Stimulated activated CD4-positive, alpha-beta T cell treated with anti-CD3 and anti-CD28 coated beads, TNF-alpha, amount 100 ng/mL, for 48 hours (primary cell): ENCODE measurements at regions not wholly inside any gene's neighbourhood (a gene's known extent, or its start where the extent isn't known, plus 50 kb on each side); places are given as distances from the start of the nearest gene placed in this dataset.
"Not testable (repeated sequence)": the region's sequence is repeated elsewhere in the genome, so short reads cannot be mapped to it uniquely, and the experiment has no call there.

ENCODE experiments used
- DNase-seq, 3 donors: peaks; one replicate each; pipeline ENCODE4 v3.0.0-alpha.2; 2020; ENCODE audit warnings: low read depth in 3 of 3

DNA sequence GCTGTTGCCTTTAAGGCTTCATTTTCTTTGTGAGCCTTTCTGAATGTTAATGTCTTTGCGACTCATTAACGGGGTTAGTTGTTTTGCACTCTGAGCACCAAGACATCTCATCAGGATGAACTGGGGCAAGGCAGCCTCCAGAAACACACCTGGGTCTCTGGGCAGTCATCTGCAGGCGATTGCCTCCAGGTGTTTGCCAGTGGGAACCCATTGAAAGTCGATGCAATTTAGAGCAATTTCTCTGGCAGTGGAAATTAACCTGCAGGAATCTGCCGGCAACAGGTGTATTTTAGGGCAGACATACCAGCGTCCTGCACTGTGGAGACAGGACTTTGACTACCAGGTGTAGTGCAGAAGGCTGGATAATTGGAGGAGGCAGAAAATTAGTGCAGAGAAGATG is 661.0 kb upstream of the PTBP2 start:
- DNase-seq = no peak

- DNase-seq = no peak
Observed at GRCh38 chr1:96072021-96072420, 649.6 kb upstream of the PTBP2 start.

DNA sequence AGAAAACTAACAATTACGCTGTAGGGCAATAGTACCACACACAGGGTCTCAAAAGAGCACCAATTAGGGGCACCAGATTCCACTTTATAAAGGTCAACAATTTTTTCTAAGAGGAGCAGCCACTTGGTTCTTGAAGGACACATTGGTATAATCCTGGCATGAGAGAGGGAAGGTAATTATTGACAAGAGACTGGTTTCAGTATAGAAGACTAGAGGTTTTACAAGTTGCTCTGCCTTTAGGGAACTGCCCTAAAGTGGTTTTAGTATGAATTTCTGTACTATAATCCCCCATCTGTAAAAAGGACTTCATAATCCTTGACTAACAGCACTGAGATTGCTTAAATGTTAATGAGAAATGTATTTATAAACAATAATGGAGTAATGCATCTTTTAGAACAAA is 648.5 kb upstream of the PTBP2 start:
- no peak for DNase-seq

GRCh38 chr1:96074422-96074821 is 647.2 kb upstream of the PTBP2 start:
- DNase-seq = no peak

- no peak for DNase-seq
Observed at GRCh38 chr1:96074876-96075577, 646.6 kb upstream of the PTBP2 start.

GRCh38 chr1:96075704-96076455 is 645.7 kb upstream of the PTBP2 start:
- no peak for DNase-seq

DNA sequence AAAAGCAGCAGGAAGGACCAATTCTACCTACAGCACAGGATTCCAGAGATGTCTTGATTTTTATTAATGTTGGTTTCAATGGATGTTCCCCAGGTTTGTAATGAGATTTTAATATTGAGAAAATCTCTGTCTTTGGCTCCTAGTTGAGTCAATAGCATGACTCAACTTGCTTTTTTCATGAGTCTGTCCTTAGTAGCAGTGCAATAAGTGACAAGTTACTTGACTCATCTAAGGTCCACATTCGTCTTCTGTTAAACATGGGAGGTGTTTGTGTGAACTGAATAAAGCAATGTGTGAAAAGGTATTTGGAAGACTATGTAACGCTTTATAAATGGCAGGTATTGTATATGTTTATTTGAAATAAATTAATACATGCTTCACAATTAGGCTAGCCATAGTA is 645.0 kb upstream of the PTBP2 start:
- no peak for DNase-seq

- DNase-seq = no peak
Observed at GRCh38 chr1:96079581-96079980, 642.0 kb upstream of the PTBP2 start.

DNA sequence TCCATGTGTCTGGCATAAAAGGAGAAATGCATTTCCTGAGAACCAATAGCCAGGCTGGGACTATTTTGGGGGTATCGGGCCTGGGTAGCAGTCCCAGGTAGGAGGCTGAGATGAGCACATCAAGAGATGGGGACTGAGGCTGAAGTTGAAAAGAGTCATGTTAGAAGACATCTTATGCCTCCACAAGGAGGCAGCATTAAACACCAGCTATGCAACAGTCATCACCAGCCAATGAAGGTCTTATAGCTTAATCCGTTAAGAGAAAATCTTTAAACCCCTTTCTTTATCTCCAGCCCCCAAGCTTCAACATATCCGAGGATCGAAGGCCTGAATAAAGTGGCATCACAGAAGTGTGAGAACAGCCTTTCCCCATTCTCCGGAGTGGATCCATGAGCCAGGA is 640.7 kb upstream of the PTBP2 start:
- DNase-seq = no peak

DNA sequence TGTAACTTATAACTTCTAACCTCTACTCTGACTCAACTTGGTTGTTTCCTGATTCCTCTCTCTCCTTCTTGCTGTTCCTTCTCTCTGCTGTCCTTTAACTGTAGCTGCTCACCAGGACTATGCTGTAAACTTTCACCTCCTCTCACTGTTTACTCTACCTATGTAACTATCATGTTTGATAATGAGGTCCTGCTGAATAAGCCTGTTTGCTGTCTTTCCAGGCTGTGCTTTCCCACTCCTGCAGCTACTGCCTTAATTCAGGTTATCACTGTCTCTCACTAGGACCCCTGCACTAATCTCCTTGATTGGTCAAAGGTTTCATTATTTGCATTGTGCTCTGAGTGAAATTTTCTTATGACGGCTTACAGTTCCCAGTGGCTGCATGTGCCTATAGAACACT is 633.9 kb upstream of the PTBP2 start:
- DNase-seq = no peak

GRCh38 chr1:96090134-96090533 is 631.5 kb upstream of the PTBP2 start:
- DNase-seq = no peak

DNA sequence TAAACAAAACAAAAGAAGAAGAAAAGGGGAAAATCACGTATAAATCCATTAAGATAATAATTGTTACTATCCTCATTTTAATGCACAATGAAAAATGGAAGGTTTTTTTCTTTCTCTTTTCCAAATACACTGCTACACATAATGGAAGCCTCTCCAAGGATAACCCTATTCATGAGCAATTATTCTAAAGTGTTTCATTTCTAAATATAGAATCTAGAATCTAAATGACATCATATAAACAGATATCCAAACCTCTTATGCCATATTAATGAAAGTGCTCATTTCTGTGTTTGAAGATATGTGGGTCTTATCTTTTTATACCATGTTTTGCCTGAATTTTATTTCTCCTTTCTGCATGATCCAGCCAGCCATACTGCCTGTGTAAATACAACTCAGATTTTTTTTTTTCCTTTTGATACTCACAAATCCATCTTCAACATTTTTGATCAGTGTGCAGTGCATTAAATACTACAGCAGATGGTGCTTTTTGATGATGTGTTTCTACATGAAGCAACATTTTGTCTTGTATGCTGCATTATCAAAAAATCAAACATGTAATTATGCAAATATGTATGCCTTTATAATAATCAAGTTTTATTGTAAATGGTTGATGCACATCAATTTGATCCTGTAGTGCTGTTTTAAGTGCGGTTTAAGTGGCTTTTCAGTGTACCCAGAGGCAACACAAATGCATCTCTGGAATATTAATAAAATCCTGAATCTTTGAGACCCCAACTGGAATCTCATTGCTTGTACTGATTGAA is 625.6 kb upstream of the PTBP2 start:
- DNase-seq = no peak

- DNase-seq = no peak
Observed at GRCh38 chr1:96096613-96097321, 624.8 kb upstream of the PTBP2 start.

- DNase-seq = no peak
Observed at GRCh38 chr1:96104506-96104905, 617.1 kb upstream of the PTBP2 start.

- no peak for DNase-seq
Observed at GRCh38 chr1:96104906-96105305, 616.7 kb upstream of the PTBP2 start.

GRCh38 chr1:96116731-96117130 is 604.9 kb upstream of the PTBP2 start:
- DNase-seq = no peak

DNA sequence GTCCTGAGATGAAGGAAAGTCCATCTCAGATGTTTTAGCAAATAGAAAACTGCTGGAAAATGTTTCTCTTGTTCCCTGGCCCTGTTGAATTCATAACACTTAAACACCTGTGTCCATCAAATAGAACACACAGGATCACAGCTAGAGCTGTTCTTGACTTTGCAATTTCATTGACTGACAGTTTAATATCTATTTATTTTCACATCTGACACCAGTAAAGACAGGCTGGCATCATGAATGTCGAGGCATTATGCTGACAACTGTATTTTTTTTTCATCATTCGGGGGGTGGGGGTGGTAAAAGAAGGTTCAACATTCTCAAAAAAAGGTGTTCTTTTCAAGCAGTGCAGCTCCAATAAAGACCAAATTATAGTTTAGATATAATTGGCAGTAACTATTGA is 591.2 kb upstream of the PTBP2 start:
- no peak for DNase-seq

DNA sequence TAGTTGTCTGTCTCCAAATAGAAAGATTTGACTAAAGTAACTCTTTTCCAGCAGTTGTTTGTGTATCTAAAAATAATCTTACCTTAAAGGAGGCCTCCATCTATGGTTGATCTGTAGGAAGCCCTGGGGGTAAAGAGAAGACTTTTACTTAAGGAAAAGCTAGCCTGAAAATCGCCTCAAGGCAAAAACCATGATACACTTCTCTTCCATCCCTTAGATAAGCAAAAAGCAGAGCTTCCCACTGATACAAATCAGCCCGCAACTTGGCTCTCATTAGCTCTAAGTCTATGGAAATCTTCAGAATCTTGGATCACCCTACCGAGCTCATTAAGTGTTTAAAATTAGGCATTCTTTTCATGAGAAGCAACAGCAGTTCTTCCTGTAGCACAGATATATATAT is 576.9 kb upstream of the PTBP2 start:
- DNase-seq = no peak

- no peak for DNase-seq
Observed at GRCh38 chr1:96145492-96145891, 576.1 kb upstream of the PTBP2 start.

DNA sequence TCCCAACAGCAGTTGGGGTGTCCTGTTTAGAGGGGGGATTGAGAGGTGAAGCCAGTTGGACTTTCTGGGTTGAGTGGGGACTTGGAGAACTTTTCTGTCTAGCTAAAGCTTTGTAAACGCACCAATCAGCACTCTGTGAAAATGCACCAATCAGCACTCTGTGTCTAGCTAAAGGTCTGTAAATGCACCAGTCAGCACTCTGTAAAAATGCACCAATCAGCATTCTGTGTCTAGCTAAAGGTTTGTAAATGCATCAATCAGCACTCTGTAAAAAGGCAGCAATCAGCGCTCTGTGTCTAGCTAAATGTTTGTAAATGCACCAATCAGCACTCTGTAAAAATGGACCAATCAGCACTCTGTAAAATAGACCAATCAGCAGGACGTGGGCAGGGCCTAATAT is 568.6 kb upstream of the PTBP2 start:
- DNase-seq = not testable (repeated sequence)

- no peak for DNase-seq
Observed at GRCh38 chr1:96157101-96157500, 564.5 kb upstream of the PTBP2 start.

- no peak for DNase-seq
Observed at GRCh38 chr1:96159379-96159778, 562.2 kb upstream of the PTBP2 start.
